ENCODE measurements at regions not wholly inside any gene's neighbourhood (a gene's known extent, or its start where the extent isn't known, plus 50 kb on each side); places are given as distances from the start of the nearest gene placed in this dataset.

DNA sequence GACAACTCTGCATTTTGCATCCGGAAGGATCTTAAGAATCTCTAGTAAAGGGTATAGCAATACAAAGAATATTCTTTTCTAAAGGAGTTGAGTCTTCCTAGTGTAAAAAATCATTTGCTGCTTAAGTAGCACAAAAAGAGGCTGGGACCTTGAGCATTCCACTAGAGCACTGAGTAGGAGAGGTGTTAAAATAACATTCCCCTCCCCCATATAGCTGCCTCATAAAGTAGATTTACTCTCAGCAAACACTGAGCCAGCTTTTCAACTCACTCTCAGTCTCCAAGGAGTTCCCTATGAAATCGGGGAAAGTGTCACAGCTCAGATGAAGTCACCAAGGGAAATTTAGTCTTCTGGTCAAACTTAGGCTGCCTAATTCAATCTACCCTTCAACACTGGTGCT is 592.7 kb downstream of the ETNK1 start:
- Histone ChIP-seq H3K27me3 (replicated peaks in 1 of 2; ENCODE audit: control insufficient read depth in 2 of 2, extremely low read depth in 1 of 2, insufficient read depth in 2 of 2, low read length in 1 of 2) (peaks cover 0 to 6% of the 10 kb centered on the region in 2 experiments), H3K4me1 (ENCODE audit: control insufficient read depth in 1 of 2, extremely low read depth in 1 of 2, insufficient read depth in 2 of 2, low read length in 2 of 2) (no peaks in the 10 kb centered on the region), H3K9me3 (no peaks in the 10 kb centered on the region), H3K4me3 (ENCODE audit: control insufficient read depth in 1 of 2, extremely low read depth in 1 of 2, low read length in 1 of 2) (no peak overlapping the region), H3K27ac (ENCODE audit: low read length) (no peak overlapping the region), H3K36me3 (ENCODE audit: control insufficient read depth in 2 of 2, extremely low read depth in 1 of 2, insufficient read depth in 1 of 2, low read length in 1 of 2) (no peaks in the 10 kb centered on the region)
- Mint-ChIP-seq H3K4me3 (no peak overlapping the region), H3K27ac (no peak overlapping the region), H3K9me3 (peaks cover 8 to 10% (median 9%) of the 10 kb centered on the region in 3 donors), H3K36me3 (no peaks in the 10 kb centered on the region), H3K4me1 (no peaks in the 10 kb centered on the region), H3K27me3 (peaks cover 0 to 2% of the 10 kb centered on the region in 2 donors)
- ChIA-PET CTCF (interaction anchor here (0.6 kb wide), 2 partner anchors 11 to 1620 kb away, joined by 3 read pairs; no protein-coding TSS in a partner anchor), POLR2A (no interaction called here)
- ATAC-seq (replicated peaks in 1 of 4) (no peak), DNase-seq (no peak)
- 86% methylated on average over 1 of the region's 2 CpGs for WGBS (ENCODE audit: insufficient coverage)

DNA sequence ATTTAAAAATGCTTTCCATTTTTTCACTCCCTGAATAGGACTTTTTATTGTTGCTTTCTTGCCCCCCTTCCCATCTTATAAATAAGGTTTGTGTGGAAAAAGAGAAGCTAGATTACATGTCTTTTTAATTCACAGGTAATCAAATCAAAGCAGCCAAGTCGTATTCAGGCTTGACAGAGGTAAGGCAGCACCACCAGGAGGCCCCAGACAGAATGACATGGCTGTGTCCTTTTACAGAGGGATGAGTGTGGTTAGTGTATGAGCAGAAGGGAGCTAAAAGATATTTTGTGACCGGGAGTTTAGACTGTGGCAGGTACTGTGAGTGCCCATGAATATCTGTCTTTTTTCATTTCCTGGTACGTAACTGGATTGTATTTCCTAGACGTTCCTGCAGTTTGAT is 596.1 kb downstream of the ETNK1 start:
- Mint-ChIP-seq H3K27ac (no peak overlapping the region), H3K36me3 (no peaks in the 10 kb centered on the region), H3K4me1 (no peaks in the 10 kb centered on the region), H3K4me3 (no peak overlapping the region), H3K9me3 (no peaks in the 10 kb centered on the region), H3K27me3 (peaks cover 2 to 5% of the 10 kb centered on the region in 2 donors)
- ChIA-PET POLR2A (no interaction called here), CTCF (interaction anchor here in 1 of 2 donors (1.0 kb wide), 1 partner anchor 14 kb away, joined by 3 read pairs; no protein-coding TSS in a partner anchor)
- 74% methylated on average over 2 of the region's 4 CpGs for WGBS (ENCODE audit: insufficient coverage)
- DNase-seq (no peak), ATAC-seq (replicated peaks in 1 of 4) (no peak)
- Histone ChIP-seq H3K4me1 (ENCODE audit: control insufficient read depth in 1 of 2, extremely low read depth in 1 of 2, insufficient read depth in 2 of 2, low read length in 2 of 2) (no peaks in the 10 kb centered on the region), H3K27me3 (replicated peaks in 1 of 2; ENCODE audit: control insufficient read depth in 2 of 2, extremely low read depth in 1 of 2, insufficient read depth in 2 of 2, low read length in 1 of 2) (peaks cover 0 to 2% of the 10 kb centered on the region in 2 experiments), H3K4me3 (ENCODE audit: control insufficient read depth in 1 of 2, extremely low read depth in 1 of 2, low read length in 1 of 2) (no peak overlapping the region), H3K36me3 (ENCODE audit: control insufficient read depth in 2 of 2, extremely low read depth in 1 of 2, insufficient read depth in 1 of 2, low read length in 1 of 2) (no peaks in the 10 kb centered on the region), H3K9me3 (no peaks in the 10 kb centered on the region), H3K27ac (ENCODE audit: low read length) (no peak overlapping the region)

DNA sequence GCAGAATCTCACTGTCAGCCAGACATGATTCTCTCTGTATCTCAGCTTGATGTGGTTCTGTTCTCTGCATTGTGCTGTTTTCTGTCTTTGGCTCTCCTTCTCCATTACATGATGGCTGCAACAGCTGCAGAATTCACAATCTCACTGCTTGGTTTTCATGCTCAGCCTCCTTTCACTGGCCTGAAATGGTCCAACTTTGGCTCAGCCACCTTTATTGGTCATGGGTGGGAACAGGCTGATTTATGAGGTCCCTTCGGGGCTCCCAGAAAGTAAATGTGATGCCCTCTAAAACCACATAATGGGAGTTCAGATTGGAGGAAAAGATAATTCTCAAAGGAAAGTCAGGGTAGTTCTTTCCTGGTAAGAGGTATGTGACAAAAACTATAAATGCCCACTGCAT is 597.0 kb downstream of the ETNK1 start:
- Histone ChIP-seq H3K9me3 (no peaks in the 10 kb centered on the region), H3K27ac (ENCODE audit: low read length) (no peak overlapping the region), H3K27me3 (replicated peaks in 1 of 2; ENCODE audit: control insufficient read depth in 2 of 2, extremely low read depth in 1 of 2, insufficient read depth in 2 of 2, low read length in 1 of 2) (no peaks in the 10 kb centered on the region), H3K4me3 (ENCODE audit: control insufficient read depth in 1 of 2, extremely low read depth in 1 of 2, low read length in 1 of 2) (no peak overlapping the region), H3K36me3 (ENCODE audit: control insufficient read depth in 2 of 2, extremely low read depth in 1 of 2, insufficient read depth in 1 of 2, low read length in 1 of 2) (no peaks in the 10 kb centered on the region), H3K4me1 (ENCODE audit: control insufficient read depth in 1 of 2, extremely low read depth in 1 of 2, insufficient read depth in 2 of 2, low read length in 2 of 2) (no peaks in the 10 kb centered on the region)
- Mint-ChIP-seq H3K27ac (no peak overlapping the region), H3K36me3 (no peaks in the 10 kb centered on the region), H3K27me3 (peaks cover 2 to 5% of the 10 kb centered on the region in 2 donors), H3K4me1 (no peaks in the 10 kb centered on the region), H3K9me3 (no peaks in the 10 kb centered on the region), H3K4me3 (no peak overlapping the region)
- ATAC-seq (replicated peaks in 1 of 4) (no peak), DNase-seq (no peak)
- ChIA-PET CTCF (interaction anchor here (0.7 kb wide), 2 partner anchors 1258 to 1625 kb away, joined by 3 read pairs; no protein-coding TSS in a partner anchor), POLR2A (no interaction called here)
- WGBS (ENCODE audit: insufficient coverage) = no CpG with 5 or more reads among the region's 1 CpG

DNA sequence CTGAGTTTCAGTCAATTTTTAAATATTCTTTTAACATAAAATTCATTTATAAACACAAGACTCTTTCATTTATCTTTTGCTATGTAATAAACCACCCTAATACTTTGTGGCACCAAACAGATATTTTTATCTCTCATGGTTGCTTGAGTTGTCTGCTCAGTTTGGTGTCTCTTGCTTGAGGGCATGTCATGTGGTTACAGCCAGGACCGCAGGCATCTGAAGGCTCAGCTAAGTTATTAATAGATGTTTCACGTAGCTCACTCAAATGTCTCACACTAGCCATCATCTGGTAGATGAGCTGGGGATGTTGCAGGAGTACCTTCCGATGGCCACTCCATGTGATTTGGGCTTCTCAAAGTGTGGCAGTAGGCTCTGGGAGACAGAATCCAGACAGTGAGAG is 597.8 kb downstream of the ETNK1 start:
- H3K27me3 ChIP-seq (replicated peaks in 1 of 2; ENCODE audit: control insufficient read depth in 2 of 2, extremely low read depth in 1 of 2, insufficient read depth in 2 of 2, low read length in 1 of 2) = no peaks in the 10 kb centered on the region
- Mint-ChIP-seq H3K27ac (no peak overlapping the region), H3K4me3 (no peak overlapping the region), H3K36me3 (no peaks in the 10 kb centered on the region), H3K9me3 (no peaks in the 10 kb centered on the region), H3K4me1 (no peaks in the 10 kb centered on the region), H3K27me3 (peaks cover 2 to 5% of the 10 kb centered on the region in 2 donors)
- no peaks in the 10 kb centered on the region for H3K9me3 ChIP-seq
- H3K27ac ChIP-seq (ENCODE audit: low read length) = no peak overlapping the region
- H3K4me1 ChIP-seq (ENCODE audit: control insufficient read depth in 1 of 2, extremely low read depth in 1 of 2, insufficient read depth in 2 of 2, low read length in 2 of 2) = no peaks in the 10 kb centered on the region
- POLR2A ChIA-PET = interaction anchor here in 1 of 2 donors (0.6 kb wide), 1 partner anchor 37 kb away, joined by 3 read pairs; no protein-coding TSS in a partner anchor
- H3K36me3 ChIP-seq (ENCODE audit: control insufficient read depth in 2 of 2, extremely low read depth in 1 of 2, insufficient read depth in 1 of 2, low read length in 1 of 2) = no peaks in the 10 kb centered on the region
- no peak overlapping the region for H3K4me3 ChIP-seq (ENCODE audit: control insufficient read depth in 1 of 2, extremely low read depth in 1 of 2, low read length in 1 of 2)
- 100% methylated on average over 1 of the region's 3 CpGs for WGBS (ENCODE audit: insufficient coverage)
- CTCF ChIA-PET = no interaction called here
- DNase-seq = no peak
- ATAC-seq (replicated peaks in 1 of 4) = no peak

DNA sequence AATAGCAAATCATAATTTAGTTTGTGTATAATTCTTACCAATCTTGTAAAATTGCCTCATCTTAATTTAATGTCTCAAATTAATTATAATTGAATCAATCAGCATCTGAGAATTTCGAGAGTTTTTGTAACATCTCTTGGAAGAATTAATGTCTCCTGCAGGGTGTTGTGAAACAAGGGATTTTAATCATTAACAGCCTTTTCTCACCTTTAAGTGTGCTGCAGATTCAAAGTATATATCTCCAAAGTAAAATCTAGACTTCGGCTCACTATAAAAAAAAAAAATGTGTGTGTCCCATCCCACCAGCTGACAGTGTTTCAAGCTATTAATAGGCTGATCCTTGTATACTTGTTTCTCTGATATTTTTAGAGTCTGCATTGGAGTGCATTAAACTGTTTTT is 603.1 kb downstream of the ETNK1 start:
- H3K36me3 Mint-ChIP-seq = no peaks in the 10 kb centered on the region
- H3K9me3 Mint-ChIP-seq = no peaks in the 10 kb centered on the region
- Histone ChIP-seq H3K27me3 (replicated peaks in 1 of 2; ENCODE audit: control insufficient read depth in 2 of 2, extremely low read depth in 1 of 2, insufficient read depth in 2 of 2, low read length in 1 of 2) (no peaks in the 10 kb centered on the region), H3K36me3 (ENCODE audit: control insufficient read depth in 2 of 2, extremely low read depth in 1 of 2, insufficient read depth in 1 of 2, low read length in 1 of 2) (no peaks in the 10 kb centered on the region), H3K4me1 (ENCODE audit: control insufficient read depth in 1 of 2, extremely low read depth in 1 of 2, insufficient read depth in 2 of 2, low read length in 2 of 2) (no peaks in the 10 kb centered on the region), H3K4me3 (ENCODE audit: control insufficient read depth in 1 of 2, extremely low read depth in 1 of 2, low read length in 1 of 2) (no peak overlapping the region), H3K9me3 (no peaks in the 10 kb centered on the region), H3K27ac (ENCODE audit: low read length) (no peak overlapping the region)
- H3K4me3 Mint-ChIP-seq = no peak overlapping the region
- H3K27me3 Mint-ChIP-seq = peaks cover 0 to 5% of the 10 kb centered on the region in 2 donors
- ATAC-seq (replicated peaks in 1 of 4) (no peak), DNase-seq (no peak)
- ChIA-PET POLR2A (no interaction called here), CTCF (no interaction called here)
- H3K27ac Mint-ChIP-seq = no peak overlapping the region
- WGBS (ENCODE audit: insufficient coverage) = no CpG with 5 or more reads among the region's 2 CpGs
- no peaks in the 10 kb centered on the region for H3K4me1 Mint-ChIP-seq

DNA sequence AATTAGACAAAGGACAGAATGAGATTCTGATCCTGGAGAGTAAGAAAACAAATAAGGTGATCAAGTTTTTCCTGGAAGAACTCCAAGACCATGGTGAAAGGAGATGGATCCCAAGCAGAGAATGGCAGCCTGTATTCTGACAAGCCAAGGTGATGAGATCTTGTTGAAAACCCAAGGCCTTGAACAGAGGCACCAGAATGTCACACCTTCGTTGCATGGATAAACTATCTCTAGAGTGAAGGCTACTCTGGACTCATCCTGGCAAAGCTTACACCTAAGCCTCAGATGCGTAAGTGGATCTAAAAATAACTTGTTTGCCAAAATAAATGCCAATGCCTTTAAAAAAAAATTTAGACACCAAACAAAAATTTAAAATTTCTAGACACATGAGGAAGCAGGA is 605.9 kb downstream of the ETNK1 start:
- Histone ChIP-seq H3K36me3 (ENCODE audit: control insufficient read depth in 2 of 2, extremely low read depth in 1 of 2, insufficient read depth in 1 of 2, low read length in 1 of 2) (no peaks in the 10 kb centered on the region), H3K27me3 (replicated peaks in 1 of 2; ENCODE audit: control insufficient read depth in 2 of 2, extremely low read depth in 1 of 2, insufficient read depth in 2 of 2, low read length in 1 of 2) (no peaks in the 10 kb centered on the region), H3K4me1 (ENCODE audit: control insufficient read depth in 1 of 2, extremely low read depth in 1 of 2, insufficient read depth in 2 of 2, low read length in 2 of 2) (no peaks in the 10 kb centered on the region), H3K9me3 (no peaks in the 10 kb centered on the region), H3K27ac (ENCODE audit: low read length) (no peak overlapping the region), H3K4me3 (ENCODE audit: control insufficient read depth in 1 of 2, extremely low read depth in 1 of 2, low read length in 1 of 2) (no peak overlapping the region)
- 67% methylated on average over 1 of the region's 2 CpGs for WGBS (ENCODE audit: insufficient coverage)
- H3K27ac Mint-ChIP-seq = no peak overlapping the region
- CTCF ChIA-PET = no interaction called here
- no peaks in the 10 kb centered on the region for H3K36me3 Mint-ChIP-seq
- no peaks in the 10 kb centered on the region for H3K4me1 Mint-ChIP-seq
- DNase-seq (no peak), ATAC-seq (replicated peaks in 1 of 4) (no peak)
- no peaks in the 10 kb centered on the region for H3K27me3 Mint-ChIP-seq
- no peak overlapping the region for H3K4me3 Mint-ChIP-seq
- POLR2A ChIA-PET = no interaction called here
- no peaks in the 10 kb centered on the region for H3K9me3 Mint-ChIP-seq

All from T-cell (primary cell).